CD4-positive, CD25-positive, alpha-beta regulatory T cell (primary cell): ENCODE measurements at regions not wholly inside any gene's neighbourhood (a gene's known extent, or its start where the extent isn't known, plus 50 kb on each side); places are given as distances from the start of the nearest gene placed in this dataset.
"Not testable (repeated sequence)": the region's sequence is repeated elsewhere in the genome, so short reads cannot be mapped to it uniquely, and the experiment has no call there.

Experiments used
- ATAC-seq, 2 donors: fragments of 150-1000 bp; cut with Tn5 transposase; one replicate each; pipeline ENCODE4 v1.10.0; 2021; ENCODE audit warnings: low read depth in 2 of 2, moderate number of reproducible peaks in 2 of 2, moderate library complexity in 1 of 2
- DNase-seq, 3 donors: peaks; one replicate each; pipeline versions ENCODE4 v3.0.0 to v3.0.0-alpha.2; 2012 to 2022; ENCODE audit warnings: mixed read lengths in 1 of 3
- H3K27ac ChIP-seq: one replicate; pipeline ENCODE4 v1.7.0; 2013; ENCODE audit warnings: mild to moderate bottlenecking, low read length; ENCODE audit not compliant: insufficient read depth, poor library complexity, severe bottlenecking
- H3K27me3 ChIP-seq: one replicate; pipeline ENCODE4 v1.7.0; 2013; ENCODE audit warnings: low read length; ENCODE audit not compliant: control insufficient read depth, insufficient read depth
- H3K36me3 ChIP-seq: one replicate; pipeline ENCODE4 v1.7.0; 2013; ENCODE audit warnings: mild to moderate bottlenecking, low read length, moderate library complexity; ENCODE audit not compliant: control insufficient read depth, insufficient read depth
- H3K4me1 ChIP-seq: 2 replicates; pipeline ENCODE4 v1.7.0; 2013; ENCODE audit warnings: mild to moderate bottlenecking, low read length; ENCODE audit not compliant: insufficient read depth, control insufficient read depth, poor library complexity, severe bottlenecking
- H3K4me3 ChIP-seq: one replicate; pipeline ENCODE4 v1.7.0; 2013; ENCODE audit warnings: low read depth, mild to moderate bottlenecking, low read length, moderate library complexity
- H3K9me3 ChIP-seq, 2 experiments: 1 replicate in 1 of 2; 2 replicates in 1 of 2; pipeline ENCODE4 v1.7.0; 2013; ENCODE audit warnings: low read length in 2 of 2, mild to moderate bottlenecking in 1 of 2, moderate library complexity in 1 of 2; ENCODE audit not compliant: control insufficient read depth in 2 of 2
- H3K27ac Mint-ChIP-seq, 3 donors: one replicate each; pipeline ENCODE4 v1.8.0; 2020 to 2022; ENCODE audit warnings: mild to moderate bottlenecking in 3 of 3, mixed read lengths in 3 of 3, moderate library complexity in 2 of 3
- H3K27me3 Mint-ChIP-seq: one replicate; pipeline ENCODE4 v1.8.0; 2022; ENCODE audit warnings: mild to moderate bottlenecking, mixed read lengths
- H3K36me3 Mint-ChIP-seq: one replicate; pipeline ENCODE4 v1.8.0; 2020; ENCODE audit warnings: mixed read lengths
- H3K4me1 Mint-ChIP-seq, 4 donors: one replicate each; pipeline ENCODE4 v1.8.0; 2020 to 2022; ENCODE audit warnings: mixed read lengths in 4 of 4, mild to moderate bottlenecking in 1 of 4
- H3K4me3 Mint-ChIP-seq, 4 donors: one replicate each; pipeline ENCODE4 v1.8.0; 2020 to 2022; ENCODE audit warnings: mild to moderate bottlenecking in 4 of 4, mixed read lengths in 4 of 4, moderate library complexity in 3 of 4
- H3K9me3 Mint-ChIP-seq, 7 donors: one replicate each; pipeline ENCODE4 v1.8.0; 2020 to 2022; ENCODE audit warnings: mixed read lengths in 7 of 7, mild to moderate bottlenecking in 3 of 7, moderate library complexity in 2 of 7

GRCh38 chr1:215444715-215445414, 122.2 kb upstream of the KCTD3 start:
- no peak for DNase-seq
- Mint-ChIP-seq H3K36me3 (no peaks in the 10 kb centered on the region), H3K4me1 (no peaks in the 10 kb centered on the region), H3K27ac (no peak overlapping the region), H3K27me3 (no peaks in the 10 kb centered on the region), H3K9me3 (peaks cover 4 to 26% (median 15%) of the 10 kb centered on the region in 7 donors), H3K4me3 (no peak overlapping the region)
- Histone ChIP-seq H3K27me3 (no peaks in the 10 kb centered on the region), H3K36me3 (no peaks in the 10 kb centered on the region), H3K27ac (no peak overlapping the region), H3K9me3 (peaks cover 0 to 4% of the 10 kb centered on the region in 2 experiments), H3K4me3 (no peak overlapping the region), H3K4me1 (no peaks in the 10 kb centered on the region)
- ATAC-seq, result no peak

- not testable (repeated sequence) for ATAC-seq, H3K27me3 Mint-ChIP-seq, DNase-seq, H3K4me1 Mint-ChIP-seq, H3K27ac Mint-ChIP-seq, H3K36me3 ChIP-seq, H3K4me3 ChIP-seq, H3K27ac ChIP-seq, H3K36me3 Mint-ChIP-seq, H3K4me1 ChIP-seq, H3K4me3 Mint-ChIP-seq, H3K9me3 ChIP-seq, H3K27me3 ChIP-seq
- peaks cover 2 to 12% (median 6%) of the 10 kb centered on the region in 7 donors for H3K9me3 Mint-ChIP-seq
Observed at GRCh38 chr1:215448014-215448413, 119.1 kb upstream of the KCTD3 start.

- H3K27me3 Mint-ChIP-seq, H3K9me3 Mint-ChIP-seq, H3K4me1 ChIP-seq, H3K9me3 ChIP-seq, H3K4me3 Mint-ChIP-seq, H3K4me3 ChIP-seq, DNase-seq, H3K27me3 ChIP-seq, H3K4me1 Mint-ChIP-seq, ATAC-seq, H3K36me3 Mint-ChIP-seq, H3K27ac Mint-ChIP-seq, H3K27ac ChIP-seq, H3K36me3 ChIP-seq: not testable (repeated sequence)
Observed at GRCh38 chr1:215449147-215449546, 118.0 kb upstream of the KCTD3 start.

- Mint-ChIP-seq H3K27me3 (no peaks in the 10 kb centered on the region), H3K9me3 (peaks cover 0 to 5% (median 0%) of the 10 kb centered on the region in 7 donors), H3K4me3 (no peak overlapping the region), H3K36me3 (no peaks in the 10 kb centered on the region), H3K27ac (no peak overlapping the region), H3K4me1 (no peaks in the 10 kb centered on the region)
- H3K27me3 ChIP-seq, result no peaks in the 10 kb centered on the region
- no peaks in the 10 kb centered on the region for H3K36me3 ChIP-seq
- H3K9me3 ChIP-seq, result no peaks in the 10 kb centered on the region
- no peak overlapping the region for H3K4me3 ChIP-seq
- no peak overlapping the region for H3K27ac ChIP-seq
- no peaks in the 10 kb centered on the region for H3K4me1 ChIP-seq
- ATAC-seq, result no peak
- DNase-seq, result no peak
Observed at GRCh38 chr1:215453440-215453839, 113.7 kb upstream of the KCTD3 start.

GRCh38 chr1:215457213-215457612, 109.9 kb upstream of the KCTD3 start:
- H3K9me3 ChIP-seq, result no peaks in the 10 kb centered on the region
- no peaks in the 10 kb centered on the region for H3K27me3 Mint-ChIP-seq
- no peaks in the 10 kb centered on the region for H3K27me3 ChIP-seq
- no peak overlapping the region for H3K4me3 ChIP-seq
- no peaks in the 10 kb centered on the region for H3K4me1 ChIP-seq
- no peaks in the 10 kb centered on the region for H3K36me3 ChIP-seq
- H3K4me3 Mint-ChIP-seq, result no peak overlapping the region
- H3K27ac ChIP-seq, result no peak overlapping the region
- ATAC-seq (no peak), DNase-seq (no peak)
- no peak overlapping the region for H3K27ac Mint-ChIP-seq
- H3K4me1 Mint-ChIP-seq, result no peaks in the 10 kb centered on the region
- H3K36me3 Mint-ChIP-seq, result no peaks in the 10 kb centered on the region
- H3K9me3 Mint-ChIP-seq, result peaks cover 0 to 5% (median 0%) of the 10 kb centered on the region in 7 donors

GRCh38 chr1:215458104-215458503, 109.0 kb upstream of the KCTD3 start:
- Histone ChIP-seq H3K36me3 (no peaks in the 10 kb centered on the region), H3K4me1 (no peaks in the 10 kb centered on the region), H3K4me3 (no peak overlapping the region), H3K9me3 (no peaks in the 10 kb centered on the region), H3K27me3 (no peaks in the 10 kb centered on the region), H3K27ac (no peak overlapping the region)
- Mint-ChIP-seq H3K4me3 (no peak overlapping the region), H3K27me3 (no peaks in the 10 kb centered on the region), H3K36me3 (no peaks in the 10 kb centered on the region), H3K9me3 (peaks cover 0 to 5% (median 0%) of the 10 kb centered on the region in 7 donors), H3K27ac (no peak overlapping the region), H3K4me1 (no peaks in the 10 kb centered on the region)
- ATAC-seq, result no peak
- no peak for DNase-seq

- H3K27me3 ChIP-seq, result no peaks in the 10 kb centered on the region
- Mint-ChIP-seq H3K27me3 (no peaks in the 10 kb centered on the region), H3K27ac (no peak overlapping the region), H3K9me3 (peaks cover 0 to 2% (median 0%) of the 10 kb centered on the region in 7 donors), H3K4me1 (no peaks in the 10 kb centered on the region), H3K36me3 (no peaks in the 10 kb centered on the region), H3K4me3 (no peak overlapping the region)
- no peak overlapping the region for H3K4me3 ChIP-seq
- DNase-seq, result no peak
- ATAC-seq, result no peak
- no peaks in the 10 kb centered on the region for H3K36me3 ChIP-seq
- H3K4me1 ChIP-seq, result no peaks in the 10 kb centered on the region
- H3K9me3 ChIP-seq, result no peaks in the 10 kb centered on the region
- H3K27ac ChIP-seq, result no peak overlapping the region
Observed at GRCh38 chr1:215458562-215458961, 108.5 kb upstream of the KCTD3 start.

- no peaks in the 10 kb centered on the region for H3K4me1 Mint-ChIP-seq
- H3K27ac ChIP-seq, result no peak overlapping the region
- no peak overlapping the region for H3K27ac Mint-ChIP-seq
- no peaks in the 10 kb centered on the region for H3K27me3 ChIP-seq
- no peaks in the 10 kb centered on the region for H3K4me1 ChIP-seq
- ATAC-seq, result no peak
- H3K4me3 ChIP-seq, result no peak overlapping the region
- peaks cover 0 to 2% (median 0%) of the 10 kb centered on the region in 7 donors for H3K9me3 Mint-ChIP-seq
- H3K27me3 Mint-ChIP-seq, result no peaks in the 10 kb centered on the region
- no peak for DNase-seq
- H3K9me3 ChIP-seq, result no peaks in the 10 kb centered on the region
- no peak overlapping the region for H3K4me3 Mint-ChIP-seq
- no peaks in the 10 kb centered on the region for H3K36me3 Mint-ChIP-seq
- no peaks in the 10 kb centered on the region for H3K36me3 ChIP-seq
Observed at GRCh38 chr1:215459136-215459535, 108.0 kb upstream of the KCTD3 start.
